A549 (cell line): ENCODE measurements at regions not wholly inside any gene's neighbourhood (a gene's known extent, or its start where the extent isn't known, plus 50 kb on each side); places are given as distances from the start of the nearest gene placed in this dataset.

Experiments used
- ATAC-seq, 2 experiments: fragments of 200-7000 bp in 1 of 2; fragments of >200 bp in 1 of 2; cut with Nextera tagmentation in 1 of 2; cut with Tn5 transposase in 1 of 2; 3 replicates each; pipeline versions ENCODE4 v1.8.0 to v1.9.1; 2018 to 2020; ENCODE audit warnings: mild to moderate bottlenecking in 1 of 2, moderate library complexity in 1 of 2
- CTCF ChIA-PET: fragments of 300-600 bp; sonication (Branson Sonifier 250); formaldehyde crosslinking; extraction: SDS; loops from one replicate; lab custom pipeline; 2021; ENCODE audit warnings: antibody characterized with exemption, inconsistent platforms; lab: Yijun Ruan, JAX
- POLR2A ChIA-PET: fragments of 350-600 bp; formaldehyde crosslinking; extraction: SDS; loops from one replicate; lab custom pipeline; 2021; ENCODE audit warnings: antibody characterized with exemption, inconsistent platforms; lab: Yijun Ruan, JAX
- DNase-seq, 2 experiments: peaks; one replicate each; pipeline versions ENCODE4 v3.0.0 to v3.0.0-alpha.2; 2011 to 2016; ENCODE audit warnings: low read depth in 1 of 2, low spot score in 1 of 2
- FAIRE-seq: peaks from 2 replicates; lab custom pipeline; 2011; peaks lifted over from hg19 to GRCh38; lab: Jason Lieb, UNC
- H3K27ac ChIP-seq, 2 experiments: fragments of >200 bp; sonication (Bioruptor Twin); formaldehyde crosslinking; 3 replicates each; pipeline ENCODE4 v1.5.1; 2016 to 2017
- H3K4me1 ChIP-seq: fragments of >200 bp; sonication (Bioruptor Twin); formaldehyde crosslinking; 3 replicates; pipeline ENCODE4 v1.6.1; 2016
- H3K4me2 ChIP-seq: fragments of >200 bp; sonication (Bioruptor Twin); formaldehyde crosslinking; 3 replicates; pipeline ENCODE4 v1.6.1; 2016
- H3K4me3 ChIP-seq: fragments of >200 bp; sonication (Bioruptor Twin); formaldehyde crosslinking; 3 replicates; pipeline ENCODE4 v1.5.1; 2016
- H3K9me3 ChIP-seq: fragments of >200 bp; sonication (Bioruptor Twin); formaldehyde crosslinking; 3 replicates; pipeline ENCODE4 v1.6.1; 2016
- CHD4 ChIP-seq: fragments of 200-600 bp; sonication (generic); IDR thresholded peaks from 2 replicates; pipeline ENCODE4 v1.6.1; 2016; ENCODE audit warnings: antibody characterized with exemption, mild to moderate bottlenecking, borderline replicate concordance
- E2F6 ChIP-seq: IDR thresholded peaks from 2 replicates; pipeline ENCODE4 v1.6.1; 2012; ENCODE audit warnings: low read depth, borderline replicate concordance
- EHF ChIP-seq: fragments of 250-450 bp; sonication (Bioruptor Pico); IDR thresholded peaks from 2 replicates; pipeline ENCODE4 v1.5.0; 2020; ENCODE audit warnings: mild to moderate bottlenecking
- EP300 ChIP-seq, 2 experiments: fragments of >200 bp; sonication (Bioruptor Twin); formaldehyde crosslinking; IDR thresholded peaks; 2 replicates in 1 of 2; 3 replicates in 1 of 2; pipeline ENCODE4 v1.6.1; 2016 to 2017
- ESRRA ChIP-seq: fragments of 150-350 bp; IDR thresholded peaks from 2 replicates; pipeline ENCODE4 v1.6.1; 2014; ENCODE audit warnings: mild to moderate bottlenecking, low read length, borderline replicate concordance
- FOSB ChIP-seq: fragments of 250-450 bp; sonication (Bioruptor Pico); IDR thresholded peaks from 2 replicates; pipeline ENCODE4 v1.5.0; 2020; ENCODE audit warnings: mild to moderate bottlenecking, moderate library complexity
- GATA3 ChIP-seq: IDR thresholded peaks from 2 replicates; pipeline ENCODE4 v1.6.1; 2012; ENCODE audit warnings: borderline replicate concordance
- HES2 ChIP-seq: fragments of >200 bp; sonication (Bioruptor Twin); formaldehyde crosslinking; IDR thresholded peaks from 2 replicates; pipeline ENCODE4 v1.6.1; 2016
- HEYL ChIP-seq: fragments of 250-450 bp; sonication (Bioruptor Pico); IDR thresholded peaks from 2 replicates; pipeline ENCODE4 v1.8.0; 2021; ENCODE audit warnings: mild to moderate bottlenecking, moderate library complexity
- HOXA7 ChIP-seq: fragments of 250-450 bp; sonication (Bioruptor Pico); IDR thresholded peaks from 2 replicates; pipeline ENCODE4 v1.5.0; 2020; ENCODE audit warnings: mild to moderate bottlenecking, moderate library complexity
- KDM5A ChIP-seq: fragments of 200-600 bp; sonication (generic); IDR thresholded peaks from 2 replicates; pipeline ENCODE4 v1.6.1; 2016; ENCODE audit warnings: antibody characterized with exemption, mild to moderate bottlenecking
- NFE2L2 ChIP-seq: fragments of 150-350 bp; conservative IDR thresholded peaks from 2 replicates; pipeline ENCODE4 v1.6.1; 2014; ENCODE audit warnings: low read length
- RAD21 ChIP-seq, 2 experiments: fragments of >200 bp in 1 of 2; sonication (Bioruptor Twin) in 1 of 2; formaldehyde crosslinking in 1 of 2; IDR thresholded peaks in 1 of 2; conservative IDR thresholded peaks in 1 of 2; 2 replicates in 1 of 2; 3 replicates in 1 of 2; pipeline ENCODE4 v1.6.1; 2012 to 2018; ENCODE audit warnings: inconsistent platforms in 1 of 2
- RARB ChIP-seq: fragments of 250-450 bp; sonication (Bioruptor Pico); IDR thresholded peaks from 2 replicates; pipeline ENCODE4 v1.8.0; 2021; ENCODE audit warnings: mild to moderate bottlenecking, moderate library complexity
- REST ChIP-seq: fragments of 200-600 bp; sonication (generic); IDR thresholded peaks from 2 replicates; pipeline ENCODE4 v1.6.1; 2016; ENCODE audit warnings: antibody characterized with exemption, mild to moderate bottlenecking, moderate library complexity
- RFX5 ChIP-seq: fragments of 450-650 bp; IDR thresholded peaks from 2 replicates; pipeline ENCODE4 v1.7.1; 2014; ENCODE audit warnings: antibody characterized with exemption, mild to moderate bottlenecking, moderate library complexity
- RNF2 ChIP-seq: fragments of 200-600 bp; sonication (generic); IDR thresholded peaks from 2 replicates; pipeline ENCODE4 v1.6.1; 2016; ENCODE audit warnings: low read depth, mild to moderate bottlenecking, antibody characterized with exemption, moderate library complexity, borderline replicate concordance
- SREBF2 ChIP-seq: fragments of 450-650 bp; IDR thresholded peaks from 2 replicates; pipeline ENCODE4 v1.6.1; 2014; ENCODE audit warnings: mild to moderate bottlenecking, moderate library complexity
- ZFP36 ChIP-seq: fragments of 450-650 bp; IDR thresholded peaks from 2 replicates; pipeline ENCODE4 v1.6.1; 2014; ENCODE audit warnings: borderline replicate concordance; ENCODE audit not compliant: partially characterized antibody
- ZSCAN20 ChIP-seq: fragments of 250-450 bp; sonication (Bioruptor Pico); IDR thresholded peaks from 2 replicates; pipeline ENCODE4 v1.8.0; 2022; ENCODE audit warnings: mild to moderate bottlenecking, moderate library complexity
- WGBS: methylation state at CpG from one replicate; pipeline ENCODE4 v1.1.6; 2017; ENCODE audit errors: missing lambda C conversion rate; 5-methylcytosine and 5-hydroxymethylcytosine counted together
- TF ChIP-seq, protein P1 (sequence below): fragments of 250-450 bp; sonication (Bioruptor Pico); IDR thresholded peaks from 2 replicates; pipeline ENCODE4 v1.5.0; 2021; ENCODE audit warnings: mild to moderate bottlenecking, moderate library complexity, borderline replicate concordance
- TF ChIP-seq, protein P2 (sequence below): IDR thresholded peaks from 2 replicates; pipeline ENCODE4 v1.6.1; 2012

GRCh38 chr2:34660741-34661140 is 1061.6 kb upstream of the FAM98A start:
- CTCF ChIA-PET, result no interaction called here
- FAIRE-seq (no peak), DNase-seq (no peak), ATAC-seq (no peak)
- WGBS, result 50% methylated on average over 4 of the region's 4 CpGs
- TF ChIP-seq REST (no peak), HES2 (no peak), ZFP36 (no peak), GATA3 (no peak), RAD21 (conservative IDR thresholded peaks at IDR 0.05 in 1 of 2, IDR thresholded peaks at IDR 0.05 in 1 of 2) (no peak), EP300 (IDR thresholded peaks at IDR 0.05) (no peak), ZSCAN20 (no peak), NFE2L2 (no peak), SREBF2 (no peak), ESRRA (no peak), FOSB (CRISPR knock-in tag) (no peak), E2F6 (no peak), RNF2 (no peak), HEYL (no peak), EHF (CRISPR knock-in tag) (no peak)
- TF ChIP-seq, protein P1, sequence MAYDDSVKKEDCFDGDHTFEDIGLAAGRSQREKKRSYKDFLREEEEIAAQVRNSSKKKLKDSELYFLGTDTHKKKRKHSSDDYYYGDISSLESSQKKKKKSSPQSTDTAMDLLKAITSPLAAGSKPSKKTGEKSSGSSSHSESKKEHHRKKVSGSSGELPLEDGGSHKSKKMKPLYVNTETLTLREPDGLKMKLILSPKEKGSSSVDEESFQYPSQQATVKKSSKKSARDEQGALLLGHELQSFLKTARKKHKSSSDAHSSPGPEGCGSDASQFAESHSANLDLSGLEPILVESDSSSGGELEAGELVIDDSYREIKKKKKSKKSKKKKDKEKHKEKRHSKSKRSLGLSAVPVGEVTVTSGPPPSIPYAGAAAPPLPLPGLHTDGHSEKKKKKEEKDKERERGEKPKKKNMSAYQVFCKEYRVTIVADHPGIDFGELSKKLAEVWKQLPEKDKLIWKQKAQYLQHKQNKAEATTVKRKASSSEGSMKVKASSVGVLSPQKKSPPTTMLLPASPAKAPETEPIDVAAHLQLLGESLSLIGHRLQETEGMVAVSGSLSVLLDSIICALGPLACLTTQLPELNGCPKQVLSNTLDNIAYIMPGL (CRISPR knock-in tag), result no peak
- TF ChIP-seq, protein P2, sequence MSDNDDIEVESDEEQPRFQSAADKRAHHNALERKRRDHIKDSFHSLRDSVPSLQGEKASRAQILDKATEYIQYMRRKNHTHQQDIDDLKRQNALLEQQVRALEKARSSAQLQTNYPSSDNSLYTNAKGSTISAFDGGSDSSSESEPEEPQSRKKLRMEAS, result no peak
- Histone ChIP-seq H3K4me1 (no peaks in the 10 kb centered on the region), H3K9me3 (no peaks in the 10 kb centered on the region), H3K27ac (no peak overlapping the region), H3K4me2 (no peak overlapping the region), H3K4me3 (no peak overlapping the region)
- POLR2A ChIA-PET, result no interaction called here

DNA sequence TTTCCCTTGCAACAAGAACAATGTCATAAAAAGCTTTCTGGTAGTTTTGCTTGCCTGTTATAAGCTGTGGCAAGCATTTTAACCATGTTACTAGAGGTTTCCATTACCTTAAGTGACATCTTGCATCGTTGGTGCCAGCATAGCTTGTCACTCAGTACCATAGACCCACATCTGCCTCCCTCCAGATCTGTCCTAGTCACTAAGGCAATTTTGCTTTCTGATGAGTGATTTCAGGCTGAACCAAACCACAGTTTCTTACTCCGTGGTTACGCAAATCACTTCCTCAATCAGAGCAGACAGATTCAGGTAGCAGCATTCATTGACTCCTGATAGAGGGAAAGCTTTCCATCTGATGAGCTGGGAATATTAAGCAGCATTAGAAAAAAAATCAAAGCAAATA is 1057.5 kb upstream of the FAM98A start:
- TF ChIP-seq RNF2 (no peak), HOXA7 (CRISPR knock-in tag) (no peak), GATA3 (no peak), CHD4 (no peak), KDM5A (no peak), RFX5 (no peak), SREBF2 (no peak), EHF (CRISPR knock-in tag) (no peak), ESRRA (no peak), RARB (CRISPR knock-in tag) (no peak), FOSB (CRISPR knock-in tag) (no peak), RAD21 (conservative IDR thresholded peaks at IDR 0.05 in 1 of 2, IDR thresholded peaks at IDR 0.05 in 1 of 2) (no peak)
- TF ChIP-seq, protein P1 (CRISPR knock-in tag), result no peak
- TF ChIP-seq, all 56 proteins: peak for 0
- CTCF ChIA-PET, result no interaction called here
- no peak for ATAC-seq
- no peaks in the 10 kb centered on the region for H3K4me1 ChIP-seq
- no peak overlapping the region for H3K4me3 ChIP-seq
- FAIRE-seq, result no peak
- H3K9me3 ChIP-seq, result peaks cover 6% of the 10 kb centered on the region; the same call in 1 of the 3 replicates
- no peak for DNase-seq
- no peak overlapping the region for H3K27ac ChIP-seq
- no peak overlapping the region for H3K4me2 ChIP-seq
- 44% methylated on average over 3 of the region's 3 CpGs for WGBS
- POLR2A ChIA-PET, result no interaction called here
